ENCODE measurements at regions not wholly inside any gene's neighbourhood (a gene's known extent, or its start where the extent isn't known, plus 50 kb on each side); places are given as distances from the start of the nearest gene placed in this dataset.

DNA sequence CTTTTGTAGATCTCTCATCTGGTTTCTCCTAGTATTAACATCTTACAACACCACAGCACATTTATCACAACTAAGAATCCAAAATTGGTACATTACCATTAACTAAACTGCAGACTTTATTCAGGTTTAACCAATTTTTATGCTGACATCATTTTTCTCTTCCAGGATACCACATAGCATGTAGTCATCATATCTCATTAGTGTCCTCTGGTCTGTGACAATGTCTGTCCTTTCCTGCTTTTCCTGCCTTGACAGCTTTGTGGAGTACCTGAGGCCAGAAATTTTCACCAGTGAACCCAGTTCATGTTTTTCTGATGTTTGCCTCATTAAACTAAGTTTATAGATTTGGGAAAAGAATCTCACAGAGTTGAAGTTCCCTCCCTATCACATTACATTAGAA, 294.7 kb upstream of the TNC start:
- Mint-ChIP-seq H3K9me3 (no peaks in the 10 kb centered on the region), H3K36me3 (ENCODE audit: low read depth) (no peaks in the 10 kb centered on the region), H3K27me3 (peaks cover 14% of the 10 kb centered on the region), H3K4me1 (ENCODE audit: low read depth) (no peaks in the 10 kb centered on the region), H3K4me3 (no peak overlapping the region), H3K27ac (no peak overlapping the region)
- ChIA-PET CTCF (no interaction called here), POLR2A (no interaction called here)
- TF ChIP-seq, protein P1, sequence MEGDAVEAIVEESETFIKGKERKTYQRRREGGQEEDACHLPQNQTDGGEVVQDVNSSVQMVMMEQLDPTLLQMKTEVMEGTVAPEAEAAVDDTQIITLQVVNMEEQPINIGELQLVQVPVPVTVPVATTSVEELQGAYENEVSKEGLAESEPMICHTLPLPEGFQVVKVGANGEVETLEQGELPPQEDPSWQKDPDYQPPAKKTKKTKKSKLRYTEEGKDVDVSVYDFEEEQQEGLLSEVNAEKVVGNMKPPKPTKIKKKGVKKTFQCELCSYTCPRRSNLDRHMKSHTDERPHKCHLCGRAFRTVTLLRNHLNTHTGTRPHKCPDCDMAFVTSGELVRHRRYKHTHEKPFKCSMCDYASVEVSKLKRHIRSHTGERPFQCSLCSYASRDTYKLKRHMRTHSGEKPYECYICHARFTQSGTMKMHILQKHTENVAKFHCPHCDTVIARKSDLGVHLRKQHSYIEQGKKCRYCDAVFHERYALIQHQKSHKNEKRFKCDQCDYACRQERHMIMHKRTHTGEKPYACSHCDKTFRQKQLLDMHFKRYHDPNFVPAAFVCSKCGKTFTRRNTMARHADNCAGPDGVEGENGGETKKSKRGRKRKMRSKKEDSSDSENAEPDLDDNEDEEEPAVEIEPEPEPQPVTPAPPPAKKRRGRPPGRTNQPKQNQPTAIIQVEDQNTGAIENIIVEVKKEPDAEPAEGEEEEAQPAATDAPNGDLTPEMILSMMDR (IDR thresholded peaks at IDR 0.05) = no peak
- ATAC-seq = no peak
- DNase-seq = no peak
- intact Hi-C loops (cut with micrococcal nuclease) = no loop called here

DNA sequence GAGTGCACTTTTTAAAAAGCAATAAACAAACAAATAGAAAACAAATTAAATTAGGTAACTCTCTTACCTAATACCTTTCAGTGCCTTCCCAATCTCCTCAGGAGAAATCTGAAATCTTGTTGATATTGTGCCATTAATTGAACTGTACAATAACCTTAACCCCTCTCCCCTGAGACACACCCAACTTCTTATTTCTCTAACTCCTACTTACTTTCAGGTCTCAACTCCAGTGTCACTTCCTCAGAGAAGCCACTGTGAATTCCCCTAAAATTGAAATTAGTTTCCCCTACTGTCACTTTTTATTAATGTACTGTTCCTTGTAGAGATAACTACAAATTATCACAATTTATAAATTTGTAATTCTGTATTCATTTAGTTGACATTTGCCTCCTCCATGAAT, 295.3 kb upstream of the TNC start:
- intact Hi-C loops (cut with micrococcal nuclease) = no loop called here
- ATAC-seq = no peak
- no peaks in the 10 kb centered on the region for H3K36me3 Mint-ChIP-seq (ENCODE audit: low read depth)

GRCh38 chr9:115413766-115414382, 295.9 kb upstream of the TNC start:
- ATAC-seq (no peak), DNase-seq (no peak)
- no peaks in the 10 kb centered on the region for H3K9me3 Mint-ChIP-seq
- ChIA-PET CTCF (no interaction called here), POLR2A (no interaction called here)
- no peaks in the 10 kb centered on the region for H3K4me1 Mint-ChIP-seq (ENCODE audit: low read depth)
- H3K36me3 Mint-ChIP-seq (ENCODE audit: low read depth) = no peaks in the 10 kb centered on the region
- peaks cover 13% of the 10 kb centered on the region for H3K27me3 Mint-ChIP-seq
- H3K4me3 Mint-ChIP-seq = no peak overlapping the region
- H3K27ac Mint-ChIP-seq = no peak overlapping the region
- intact Hi-C loops (cut with micrococcal nuclease) = no loop called here
- TF ChIP-seq, protein P1 (IDR thresholded peaks at IDR 0.05) = no peak

More for the DNA sequence above, 295.3 kb upstream of the TNC start:
- CTCF ChIA-PET = no interaction called here
- H3K9me3 Mint-ChIP-seq = no peaks in the 10 kb centered on the region
- TF ChIP-seq, protein P1 (IDR thresholded peaks at IDR 0.05) = no peak
- H3K27me3 Mint-ChIP-seq = peaks cover 14% of the 10 kb centered on the region
- POLR2A ChIA-PET = no interaction called here
- H3K27ac Mint-ChIP-seq = no peak overlapping the region
- no peak overlapping the region for H3K4me3 Mint-ChIP-seq
- H3K4me1 Mint-ChIP-seq (ENCODE audit: low read depth) = no peaks in the 10 kb centered on the region
- DNase-seq = no peak

DNA sequence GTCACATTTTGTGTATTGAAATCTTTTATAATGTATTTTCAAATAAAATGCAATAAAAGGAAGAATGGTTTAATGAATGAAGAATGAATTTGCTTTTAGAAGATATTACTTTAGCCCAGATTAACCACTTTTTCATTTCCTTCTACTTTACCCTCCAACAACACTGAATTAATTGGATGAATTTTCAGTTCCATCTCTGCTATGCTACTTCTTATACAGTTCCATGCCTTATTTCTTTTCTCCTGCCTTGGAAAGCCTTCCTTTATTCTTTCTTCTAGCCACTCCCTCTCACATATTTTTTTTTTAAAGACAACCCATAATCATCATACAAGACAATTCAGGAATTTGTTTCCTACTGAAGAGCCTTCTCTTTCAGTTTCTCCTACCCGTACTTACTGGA, 296.6 kb upstream of the TNC start:
- TF ChIP-seq, protein P1 (IDR thresholded peaks at IDR 0.05) = no peak
- Mint-ChIP-seq H3K27ac (no peak overlapping the region), H3K27me3 (peaks cover 13% of the 10 kb centered on the region), H3K36me3 (ENCODE audit: low read depth) (no peaks in the 10 kb centered on the region), H3K9me3 (no peaks in the 10 kb centered on the region), H3K4me1 (ENCODE audit: low read depth) (no peaks in the 10 kb centered on the region), H3K4me3 (no peak overlapping the region)
- CTCF ChIA-PET = no interaction called here
- POLR2A ChIA-PET = no interaction called here
- intact Hi-C loops (cut with micrococcal nuclease) = no loop called here
- DNase-seq = no peak
- ATAC-seq = no peak

DNA sequence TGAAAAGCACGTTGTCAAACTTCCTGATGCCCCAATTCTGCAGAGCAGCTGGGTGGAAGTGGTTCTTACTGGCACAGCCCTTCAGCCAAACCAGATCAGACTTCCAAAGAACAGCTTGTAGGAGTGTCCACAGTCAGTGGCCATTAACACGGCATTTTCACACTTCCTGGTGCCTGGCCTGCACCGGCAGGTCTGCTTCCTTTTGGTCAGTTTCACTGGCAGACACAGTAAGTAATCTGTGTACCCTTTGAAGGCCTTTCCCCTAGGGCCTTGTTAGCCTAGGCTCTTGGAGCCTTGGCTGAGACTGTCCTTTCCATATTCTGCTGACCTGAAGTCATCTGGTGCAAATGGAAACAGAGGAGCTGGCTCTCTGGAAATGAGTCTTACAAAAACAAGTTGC, 297.5 kb upstream of the TNC start:
- no peak overlapping the region for H3K4me3 Mint-ChIP-seq
- H3K4me1 Mint-ChIP-seq (ENCODE audit: low read depth) = no peaks in the 10 kb centered on the region
- intact Hi-C loops (cut with micrococcal nuclease) = no loop called here
- ATAC-seq = no peak
- peaks cover 13% of the 10 kb centered on the region for H3K27me3 Mint-ChIP-seq
- no peak for DNase-seq
- H3K9me3 Mint-ChIP-seq = no peaks in the 10 kb centered on the region
- TF ChIP-seq, protein P1 (IDR thresholded peaks at IDR 0.05) = no peak
- ChIA-PET CTCF (no interaction called here), POLR2A (no interaction called here)
- H3K36me3 Mint-ChIP-seq (ENCODE audit: low read depth) = no peaks in the 10 kb centered on the region
- no peak overlapping the region for H3K27ac Mint-ChIP-seq

All from activated CD8-positive, alpha-beta T cell treated with anti-CD3 and anti-CD28 coated beads for 36 hours (primary cell).